Keratinocyte (primary cell): ENCODE measurements at regions not wholly inside any gene's neighbourhood (a gene's known extent, or its start where the extent isn't known, plus 50 kb on each side); places are given as distances from the start of the nearest gene placed in this dataset.

Experiments used
- DNase-seq: peaks from one replicate; pipeline ENCODE4 v3.0.0-alpha.2; 2011; ENCODE audit warnings: low read depth, missing footprints, low spot score
- FAIRE-seq: peaks from 2 replicates; lab custom pipeline; 2011; peaks lifted over from hg19 to GRCh38; lab: Jason Lieb, UNC
- H2AFZ ChIP-seq: 2 replicates; pipeline ENCODE4 v1.6.0; 2012; ENCODE audit warnings: low read length, control low read depth, inconsistent platforms; ENCODE audit not compliant: control insufficient read depth
- H3K27ac ChIP-seq: 2 replicates; pipeline ENCODE4 v1.5.1; 2011; ENCODE audit warnings: low read length; ENCODE audit not compliant: control insufficient read depth, insufficient read depth
- H3K27me3 ChIP-seq: 3 replicates; pipeline ENCODE4 v1.6.0; 2011; ENCODE audit warnings: low read length; ENCODE audit not compliant: control insufficient read depth, insufficient read depth; ENCODE audit errors: extremely low read depth
- H3K36me3 ChIP-seq, 2 experiments: 2 replicates in 1 of 2; 3 replicates in 1 of 2; pipeline ENCODE4 v1.5.1; 2011; ENCODE audit warnings: low read length in 2 of 2, mild to moderate bottlenecking in 1 of 2; ENCODE audit not compliant: control insufficient read depth in 2 of 2, insufficient read depth in 2 of 2; ENCODE audit errors: extremely low read depth in 1 of 2
- H3K4me1 ChIP-seq: 3 replicates; pipeline ENCODE4 v1.5.1; 2011; ENCODE audit warnings: low read length; ENCODE audit not compliant: control insufficient read depth, insufficient read depth; ENCODE audit errors: extremely low read depth
- H3K4me2 ChIP-seq: 3 replicates; pipeline ENCODE4 v1.6.0; 2011; ENCODE audit warnings: low read depth, low read length; ENCODE audit not compliant: control insufficient read depth, insufficient read depth; ENCODE audit errors: extremely low read depth
- H3K4me3 ChIP-seq, 3 experiments: fragments of 200-600 bp in 1 of 3; sonication (generic) in 1 of 3; 2 replicates in 2 of 3; 3 replicates in 1 of 3; pipeline ENCODE4 v1.5.1; 2011 to 2016; ENCODE audit warnings: low read length in 3 of 3, mild to moderate bottlenecking in 3 of 3, control low read depth in 2 of 3, inconsistent platforms in 1 of 3, low read depth in 1 of 3, mixed read lengths in 1 of 3, mixed run types in 1 of 3, moderate library complexity in 1 of 3; ENCODE audit not compliant: control insufficient read depth in 2 of 3, insufficient read depth in 2 of 3; ENCODE audit errors: extremely low read depth in 1 of 3
- H3K79me2 ChIP-seq: 2 replicates; pipeline ENCODE4 v1.6.0; 2012; ENCODE audit warnings: low read length; ENCODE audit not compliant: control insufficient read depth, insufficient read depth
- H3K9ac ChIP-seq: 3 replicates; pipeline ENCODE4 v1.6.0; 2011; ENCODE audit warnings: low read length; ENCODE audit not compliant: control insufficient read depth, insufficient read depth; ENCODE audit errors: extremely low read depth
- H3K9me1 ChIP-seq: 3 replicates; pipeline ENCODE4 v1.6.0; 2011; ENCODE audit warnings: low read length; ENCODE audit not compliant: control insufficient read depth, insufficient read depth; ENCODE audit errors: extremely low read depth
- H3K9me3 ChIP-seq: 2 replicates; pipeline ENCODE4 v1.5.1; 2012; ENCODE audit warnings: low read depth, low read length; ENCODE audit not compliant: control insufficient read depth
- H4K20me1 ChIP-seq: 3 replicates; pipeline ENCODE4 v1.6.0; 2011; ENCODE audit warnings: low read length; ENCODE audit not compliant: control insufficient read depth, insufficient read depth; ENCODE audit errors: extremely low read depth
- CTCF ChIP-seq, 3 experiments: IDR thresholded peaks in 1 of 3; conservative IDR thresholded peaks in 1 of 3; optimal IDR thresholded peaks in 1 of 3; 2 replicates in 2 of 3; 3 replicates in 1 of 3; pipeline versions ENCODE3 to v1.5.1; 2011; ENCODE audit warnings: low read length in 3 of 3, mild to moderate bottlenecking in 3 of 3, moderate library complexity in 2 of 3, control low read depth in 1 of 3, inconsistent platforms in 1 of 3; ENCODE audit not compliant: insufficient read depth in 2 of 3; ENCODE audit errors: extremely low read depth in 1 of 3
- EZH2 ChIP-seq: IDR thresholded peaks from one replicate; pipeline ENCODE4 v1.6.1; 2012; ENCODE audit warnings: inconsistent platforms, mild to moderate bottlenecking, low read length, moderate library complexity
- dilution Hi-C: fragments of 300-500 bp; cut with MboI; formaldehyde crosslinking; loops from one replicate; pipeline ENCODE4 v1.7.0; 2020; ENCODE audit warnings: low sequenced_read_pairs; ENCODE audit not compliant: extremely low pct_ligation_motif_present

DNA sequence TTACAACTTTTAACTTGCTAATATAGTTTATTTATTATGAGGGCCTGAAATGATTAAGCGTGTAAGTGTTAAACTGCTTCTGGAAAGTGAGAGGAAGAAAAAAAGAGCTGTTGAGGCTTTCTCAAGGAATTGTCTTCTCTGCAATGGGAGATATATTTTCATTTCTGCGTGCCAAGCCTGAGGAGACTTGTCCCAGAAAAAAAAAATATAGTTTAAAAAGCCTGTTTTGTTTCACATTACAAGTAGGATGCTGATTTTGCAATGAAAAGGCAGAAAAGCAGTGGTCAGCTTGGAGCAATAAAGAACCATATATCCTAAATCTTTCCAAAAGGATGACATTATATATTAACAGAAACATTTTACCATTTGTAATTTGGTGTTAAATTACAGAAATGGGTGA lies 115.5 kb downstream of the GMNC start:
- H3K36me3 ChIP-seq: no peaks in the 10 kb centered on the region
- no peak overlapping the region for H3K4me3 ChIP-seq
- H3K9me3 ChIP-seq: no peaks in the 10 kb centered on the region
- H3K9me1 ChIP-seq: no peaks in the 10 kb centered on the region
- TF ChIP-seq EZH2: no peak
- no peak for TF ChIP-seq CTCF (optimal IDR thresholded peaks at IDR 0.05 in 1 of 3, IDR thresholded peaks at IDR 0.05 in 1 of 3, conservative IDR thresholded peaks at IDR 0.05 in 1 of 3; ENCODE audit: extremely low read depth in 1 of 3, insufficient read depth in 2 of 3, low read length in 3 of 3)
- no peak overlapping the region for H3K4me2 ChIP-seq
- H3K79me2 ChIP-seq: no peaks in the 10 kb centered on the region
- no peaks in the 10 kb centered on the region for H3K4me1 ChIP-seq
- no peaks in the 10 kb centered on the region for H3K27me3 ChIP-seq
- H4K20me1 ChIP-seq: no peaks in the 10 kb centered on the region
- no peak overlapping the region for H3K9ac ChIP-seq
- no peak overlapping the region for H2AFZ ChIP-seq
- H3K27ac ChIP-seq: no peak overlapping the region
- no peak for DNase-seq
- dilution Hi-C loops: no loop called here
- no peak for FAIRE-seq

- Histone ChIP-seq H3K9me3 (no peaks in the 10 kb centered on the region), H3K27ac (no peak overlapping the region), H3K27me3 (no peaks in the 10 kb centered on the region), H3K9ac (no peak overlapping the region), H4K20me1 (no peaks in the 10 kb centered on the region), H3K36me3 (no peaks in the 10 kb centered on the region), H3K4me1 (no peaks in the 10 kb centered on the region), H3K4me2 (no peak overlapping the region), H3K4me3 (no peak overlapping the region), H3K79me2 (no peaks in the 10 kb centered on the region), H3K9me1 (no peaks in the 10 kb centered on the region), H2AFZ (no peak overlapping the region)
- DNase-seq: no peak
- FAIRE-seq: no peak
- no peak for TF ChIP-seq EZH2
- no peak for TF ChIP-seq CTCF (optimal IDR thresholded peaks at IDR 0.05 in 1 of 3, IDR thresholded peaks at IDR 0.05 in 1 of 3, conservative IDR thresholded peaks at IDR 0.05 in 1 of 3; ENCODE audit: extremely low read depth in 1 of 3, insufficient read depth in 2 of 3, low read length in 3 of 3)
- dilution Hi-C loops: no loop called here
These were observed 116.0 kb downstream of the GMNC start for GRCh38 chr3:190746531-190746930.
